Stimulated activated naive CD8-positive, alpha-beta T cell treated with anti-CD3 and anti-CD28 coated beads, Interleukin-15, amount 100 ng/mL, for 72 hours (primary cell): ENCODE measurements at regions not wholly inside any gene's neighbourhood (a gene's known extent, or its start where the extent isn't known, plus 50 kb on each side); places are given as distances from the start of the nearest gene placed in this dataset.

ENCODE experiments used
- ATAC-seq: fragments of 150-1000 bp; cut with Tn5 transposase; 2 replicates; pipeline ENCODE4 v1.10.0; 2021; ENCODE audit warnings: mild to moderate bottlenecking, moderate library complexity
- DNase-seq, 2 donors: peaks; one replicate each; pipeline ENCODE4 v3.0.0; 2021 to 2022
- H3K27ac Mint-ChIP-seq, 2 donors: one replicate each; pipeline ENCODE4 v1.8.0; 2022; ENCODE audit warnings: mild to moderate bottlenecking in 2 of 2, mixed read lengths in 2 of 2, moderate library complexity in 2 of 2
- H3K27me3 Mint-ChIP-seq: one replicate; pipeline ENCODE4 v1.8.0; 2022; ENCODE audit warnings: mixed read lengths
- H3K4me1 Mint-ChIP-seq: one replicate; pipeline ENCODE4 v1.8.0; 2022; ENCODE audit warnings: mild to moderate bottlenecking, mixed read lengths
- H3K4me3 Mint-ChIP-seq, 2 donors: one replicate each; pipeline ENCODE4 v1.8.0; 2022; ENCODE audit warnings: mild to moderate bottlenecking in 2 of 2, mixed read lengths in 2 of 2, moderate library complexity in 1 of 2
- H3K9me3 Mint-ChIP-seq, 2 donors: one replicate each; pipeline ENCODE4 v1.8.0; 2022; ENCODE audit warnings: mixed read lengths in 2 of 2

DNA sequence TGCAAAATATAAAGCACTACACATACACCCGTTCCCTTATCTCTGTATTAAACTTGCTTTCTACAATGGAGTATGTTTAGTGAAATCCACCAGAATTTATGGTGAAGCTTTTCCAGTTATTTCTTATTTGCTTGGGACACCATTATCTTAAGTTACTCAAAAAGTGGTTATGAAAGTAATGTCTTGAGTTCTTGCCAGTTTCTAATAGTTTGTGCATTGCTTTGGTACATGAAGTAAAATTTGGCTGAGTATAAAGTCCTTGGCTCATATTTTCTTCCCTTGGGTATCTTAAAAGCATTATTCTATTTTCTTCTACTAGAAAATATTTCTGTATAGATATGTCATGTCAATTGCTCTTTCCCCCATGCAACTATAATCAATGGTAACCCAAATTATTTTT, 85.2 kb downstream of the POLR1F start:
- no peak overlapping the region for H3K27ac Mint-ChIP-seq
- peaks cover 7% of the 10 kb centered on the region in 2 donors for H3K9me3 Mint-ChIP-seq
- no peak overlapping the region for H3K4me3 Mint-ChIP-seq
- H3K27me3 Mint-ChIP-seq: no peaks in the 10 kb centered on the region
- ATAC-seq: no peak
- DNase-seq: no peak
- H3K4me1 Mint-ChIP-seq: no peaks in the 10 kb centered on the region

DNA sequence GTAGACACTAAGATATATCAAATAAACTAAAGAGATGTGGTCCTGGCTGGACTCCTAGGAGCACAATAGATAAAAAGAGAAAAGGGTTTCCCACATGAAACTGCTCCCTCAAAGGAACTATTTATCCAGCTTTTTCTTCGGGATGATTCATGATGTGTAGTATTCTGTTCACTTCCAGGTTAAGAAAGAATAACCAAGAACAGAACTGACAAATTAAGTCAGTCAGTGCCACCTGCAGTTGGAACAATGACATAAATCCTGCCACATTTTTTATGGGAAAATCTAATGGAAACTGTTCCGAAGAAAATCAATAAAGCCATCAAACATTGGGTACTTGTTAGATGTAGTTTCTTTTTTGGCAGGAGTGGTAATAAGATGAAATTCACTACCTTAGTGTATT, 87.1 kb downstream of the POLR1F start:
- Mint-ChIP-seq H3K27ac (no peak overlapping the region), H3K9me3 (peaks cover 0 to 7% of the 10 kb centered on the region in 2 donors), H3K4me1 (no peaks in the 10 kb centered on the region), H3K4me3 (no peak overlapping the region), H3K27me3 (no peaks in the 10 kb centered on the region)
- ATAC-seq: no peak
- DNase-seq: no peak

- Mint-ChIP-seq H3K27me3 (no peaks in the 10 kb centered on the region), H3K9me3 (peaks cover 0 to 13% of the 10 kb centered on the region in 2 donors), H3K4me3 (no peak overlapping the region), H3K27ac (no peak overlapping the region), H3K4me1 (no peaks in the 10 kb centered on the region)
- DNase-seq (no peak), ATAC-seq (no peak)
Observed at GRCh38 chr7:19620470-19620869, 88.4 kb downstream of the POLR1F start.

- no peak for DNase-seq
- Mint-ChIP-seq H3K27ac (no peak overlapping the region), H3K9me3 (peaks cover 0 to 13% of the 10 kb centered on the region in 2 donors), H3K4me1 (no peaks in the 10 kb centered on the region), H3K4me3 (no peak overlapping the region), H3K27me3 (no peaks in the 10 kb centered on the region)
- no peak for ATAC-seq
Observed at GRCh38 chr7:19619122-19619521, 89.7 kb downstream of the POLR1F start.

GRCh38 chr7:19617901-19618300, 90.9 kb downstream of the POLR1F start:
- Mint-ChIP-seq H3K27ac (no peak overlapping the region), H3K27me3 (no peaks in the 10 kb centered on the region), H3K4me1 (no peaks in the 10 kb centered on the region), H3K4me3 (no peak overlapping the region), H3K9me3 (peaks cover 0 to 6% of the 10 kb centered on the region in 2 donors)
- ATAC-seq (no peak), DNase-seq (no peak)

DNA sequence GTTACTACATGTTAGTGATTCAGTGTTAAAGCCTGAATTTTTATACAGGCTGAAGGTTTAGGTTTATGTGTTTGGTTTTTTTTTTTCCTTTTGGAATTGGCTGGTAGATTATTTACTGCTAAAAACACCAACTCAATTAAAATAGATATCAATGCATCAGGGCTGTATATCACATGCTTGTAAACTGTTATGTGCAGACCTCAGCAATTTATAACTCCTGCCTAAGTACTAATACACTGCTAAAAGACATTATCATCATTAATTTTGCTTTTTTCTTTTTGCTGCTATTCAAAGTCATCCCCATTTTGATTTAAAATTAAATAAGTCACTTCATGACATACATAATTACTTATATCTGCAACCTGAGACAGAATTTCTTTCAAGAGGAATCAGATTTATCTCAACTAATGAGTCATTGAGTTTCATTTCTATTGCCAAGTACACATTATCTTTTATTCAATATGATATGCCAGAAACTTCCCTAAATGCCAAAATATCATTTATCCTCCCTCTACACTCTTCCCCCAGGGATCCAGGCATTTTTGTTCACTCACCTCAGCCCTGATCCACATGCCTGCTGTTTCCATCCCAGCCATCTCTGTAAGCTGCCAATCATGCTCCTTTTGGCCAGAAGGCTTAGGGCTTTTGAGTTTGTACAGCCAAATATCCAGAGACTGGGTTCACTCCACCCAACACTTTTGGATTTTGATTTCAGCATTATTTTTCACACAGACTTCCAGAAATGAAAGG, 98.5 kb downstream of the POLR1F start:
- no peaks in the 10 kb centered on the region for H3K27me3 Mint-ChIP-seq
- H3K4me3 Mint-ChIP-seq: no peak overlapping the region

DNA sequence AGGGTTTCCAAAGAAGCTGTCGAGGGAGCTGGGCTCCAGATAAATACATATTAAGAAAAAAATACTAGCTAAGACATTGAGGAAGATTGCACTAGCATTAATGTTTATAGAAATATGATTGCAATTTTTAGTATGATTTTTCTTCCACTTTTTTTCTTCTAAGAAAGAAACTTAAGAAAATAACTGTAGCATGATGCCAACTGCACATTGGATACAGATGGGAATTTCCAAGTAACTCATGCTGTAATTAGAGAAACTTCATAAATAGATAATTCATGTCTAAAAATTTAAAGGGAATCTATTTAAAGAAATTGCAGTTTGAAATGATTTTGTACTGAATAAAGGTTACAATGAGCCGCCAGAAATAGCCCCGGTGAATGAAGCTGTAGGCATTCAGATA, 119.4 kb downstream of the POLR1F start:
- DNase-seq (no peak), ATAC-seq (no peak)
- Mint-ChIP-seq H3K27ac (no peak overlapping the region), H3K27me3 (no peaks in the 10 kb centered on the region), H3K9me3 (peaks cover 21 to 22% of the 10 kb centered on the region in 2 donors), H3K4me3 (no peak overlapping the region), H3K4me1 (no peaks in the 10 kb centered on the region)

More for the DNA sequence above, 98.5 kb downstream of the POLR1F start:
- DNase-seq (no peak), ATAC-seq (no peak)
- Mint-ChIP-seq H3K27ac (no peak overlapping the region), H3K9me3 (no peaks in the 10 kb centered on the region), H3K4me1 (no peaks in the 10 kb centered on the region)

DNA sequence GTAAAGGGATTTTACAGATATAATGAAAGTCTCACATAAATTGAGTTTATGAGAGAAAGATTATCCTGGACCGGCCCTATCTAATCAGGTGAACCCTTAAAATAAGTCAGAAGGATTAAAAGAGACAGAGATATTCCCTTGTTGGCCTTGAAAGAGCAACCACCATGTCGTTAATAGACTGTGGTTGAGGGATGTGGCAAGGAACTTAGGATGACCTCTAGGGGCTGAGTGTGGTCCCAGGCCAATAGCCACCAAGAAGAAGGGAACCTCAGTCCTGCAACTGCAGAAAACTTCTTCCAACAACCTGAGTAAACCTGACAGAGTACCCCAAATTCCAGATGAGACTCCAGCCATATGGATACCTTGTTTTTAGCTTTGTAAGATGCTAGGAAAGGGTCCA, 121.5 kb downstream of the POLR1F start:
- no peak for ATAC-seq
- no peaks in the 10 kb centered on the region for H3K4me1 Mint-ChIP-seq

DNA sequence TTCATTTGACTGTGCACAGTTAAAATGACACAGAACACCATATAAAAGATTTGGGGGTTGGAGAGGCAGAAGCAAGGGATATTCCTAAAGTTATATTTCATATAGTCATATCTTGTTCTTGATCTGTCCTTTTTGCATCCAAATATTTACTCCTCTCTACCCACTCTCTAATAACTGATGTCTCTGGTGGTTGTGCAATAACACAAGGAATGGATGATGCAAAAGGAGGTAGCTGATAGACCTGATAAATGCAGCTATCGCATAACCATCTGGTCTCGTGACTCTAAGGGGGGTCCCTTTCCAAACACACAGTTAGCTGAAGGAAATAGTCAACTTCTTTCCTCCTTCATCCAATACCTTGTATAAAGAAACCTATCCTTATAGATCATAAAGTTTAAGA, 123.1 kb downstream of the POLR1F start:
- no peaks in the 10 kb centered on the region for H3K27me3 Mint-ChIP-seq
- DNase-seq (no peak), ATAC-seq (no peak)
- no peak overlapping the region for H3K27ac Mint-ChIP-seq
- H3K9me3 Mint-ChIP-seq: peaks cover 0 to 7% of the 10 kb centered on the region in 2 donors
- no peak overlapping the region for H3K4me3 Mint-ChIP-seq
- no peaks in the 10 kb centered on the region for H3K4me1 Mint-ChIP-seq

More for the DNA sequence above, 121.5 kb downstream of the POLR1F start:
- H3K27me3 Mint-ChIP-seq: no peaks in the 10 kb centered on the region
- no peak for DNase-seq
- H3K27ac Mint-ChIP-seq: no peak overlapping the region
- H3K9me3 Mint-ChIP-seq: peaks cover 3 to 4% of the 10 kb centered on the region in 2 donors
- no peak overlapping the region for H3K4me3 Mint-ChIP-seq

GRCh38 chr7:19575909-19576557, 132.8 kb downstream of the POLR1F start:
- Mint-ChIP-seq H3K9me3 (no peaks in the 10 kb centered on the region), H3K27ac (no peak overlapping the region), H3K27me3 (no peaks in the 10 kb centered on the region), H3K4me3 (no peak overlapping the region), H3K4me1 (no peaks in the 10 kb centered on the region)
- DNase-seq: no peak
- no peak for ATAC-seq

- DNase-seq (no peak), ATAC-seq (no peak)
- no peak overlapping the region for H3K27ac Mint-ChIP-seq
- H3K27me3 Mint-ChIP-seq: no peaks in the 10 kb centered on the region
- no peaks in the 10 kb centered on the region for H3K4me1 Mint-ChIP-seq
- no peak overlapping the region for H3K4me3 Mint-ChIP-seq
- peaks cover 7 to 9% of the 10 kb centered on the region in 2 donors for H3K9me3 Mint-ChIP-seq
Observed at GRCh38 chr7:19574131-19574530, 134.7 kb downstream of the POLR1F start.

DNA sequence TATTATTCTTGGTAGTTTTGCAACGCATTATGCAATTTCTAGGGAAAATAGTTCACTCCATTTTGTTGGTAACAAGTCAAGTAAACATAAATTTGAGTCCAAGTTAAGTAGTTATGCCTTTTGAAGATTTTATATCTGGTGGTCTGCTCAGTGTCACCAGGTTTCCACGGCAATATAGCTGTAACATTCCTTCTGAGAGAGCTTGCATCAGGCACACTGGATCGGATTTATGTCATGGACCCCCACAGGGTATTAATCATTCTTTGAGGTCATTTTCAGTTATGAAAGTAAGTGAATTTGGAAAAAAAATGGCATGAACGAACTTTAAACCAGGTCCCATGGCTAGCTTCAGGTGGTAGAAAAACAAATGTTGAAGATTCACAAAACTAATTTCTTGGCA, 136.3 kb downstream of the POLR1F start:
- Mint-ChIP-seq H3K4me3 (no peak overlapping the region), H3K27me3 (no peaks in the 10 kb centered on the region), H3K27ac (no peak overlapping the region), H3K4me1 (no peaks in the 10 kb centered on the region), H3K9me3 (peaks cover 7 to 9% of the 10 kb centered on the region in 2 donors)
- no peak for DNase-seq
- ATAC-seq: no peak

DNA sequence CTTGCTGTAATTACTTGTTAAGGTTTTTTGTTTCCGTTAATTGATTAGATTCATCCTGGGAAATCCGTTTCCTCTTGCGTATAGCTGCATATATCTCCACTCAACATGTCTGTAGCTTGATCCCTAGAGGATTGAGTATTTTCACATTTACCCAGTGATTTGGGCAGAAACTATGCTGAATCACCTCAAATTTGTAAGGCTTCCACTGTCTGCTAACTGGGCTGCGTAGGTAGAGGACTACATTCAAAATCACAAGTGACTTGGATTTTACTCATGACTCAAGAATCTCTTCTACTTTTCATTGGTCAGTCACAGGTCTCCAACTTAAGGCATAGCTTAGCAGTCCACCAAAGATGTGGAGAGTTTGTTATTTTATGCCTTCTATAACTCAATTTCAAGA, 141.8 kb downstream of the POLR1F start:
- Mint-ChIP-seq H3K27me3 (no peaks in the 10 kb centered on the region), H3K4me1 (no peaks in the 10 kb centered on the region), H3K27ac (no peak overlapping the region), H3K9me3 (peaks cover 8 to 11% of the 10 kb centered on the region in 2 donors), H3K4me3 (no peak overlapping the region)
- no peak for DNase-seq
- no peak for ATAC-seq

- H3K4me3 Mint-ChIP-seq: no peak overlapping the region
- no peaks in the 10 kb centered on the region for H3K27me3 Mint-ChIP-seq
- H3K9me3 Mint-ChIP-seq: peaks cover 12 to 17% of the 10 kb centered on the region in 2 donors
- H3K4me1 Mint-ChIP-seq: no peaks in the 10 kb centered on the region
- DNase-seq: no peak
- ATAC-seq: no peak
- no peak overlapping the region for H3K27ac Mint-ChIP-seq
Observed at GRCh38 chr7:19565602-19566001, 143.2 kb downstream of the POLR1F start.

DNA sequence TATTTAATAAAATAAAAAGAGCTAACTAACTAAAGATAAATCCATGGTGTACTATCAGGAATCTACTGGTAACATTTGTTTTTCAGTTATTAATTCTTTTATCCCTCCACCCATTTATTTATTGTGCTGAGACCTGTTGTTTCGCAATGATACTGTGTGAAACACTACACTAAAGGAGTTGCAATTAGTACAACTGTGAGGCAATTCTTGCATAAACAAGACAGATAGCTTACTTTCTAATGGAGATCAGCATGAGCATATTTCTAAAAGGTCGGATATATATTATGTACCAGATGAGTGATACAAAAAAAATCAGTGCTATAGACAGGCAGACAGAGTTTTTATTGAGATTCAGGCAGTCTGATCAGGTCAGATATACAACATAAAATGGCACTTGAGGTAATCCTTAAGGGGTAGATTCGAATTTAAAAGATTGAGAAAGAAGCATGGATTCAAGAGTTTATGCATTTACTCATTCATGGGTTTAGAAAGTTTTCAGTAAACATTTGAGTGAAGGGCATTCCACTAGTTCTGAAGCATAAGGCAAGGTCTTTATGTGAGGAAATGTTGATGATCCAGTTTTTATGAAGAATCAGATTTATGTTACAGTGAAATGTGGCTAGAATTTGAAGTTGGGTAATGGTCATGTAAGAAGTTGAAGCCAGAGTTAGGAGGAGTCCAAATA, 147.6 kb downstream of the POLR1F start:
- ATAC-seq: no peak
- no peak for DNase-seq
- H3K4me1 Mint-ChIP-seq: no peaks in the 10 kb centered on the region

More for the DNA sequence above, 147.6 kb downstream of the POLR1F start:
- Mint-ChIP-seq H3K27me3 (no peaks in the 10 kb centered on the region), H3K9me3 (peaks cover 5 to 8% of the 10 kb centered on the region in 2 donors), H3K27ac (no peak overlapping the region), H3K4me3 (no peak overlapping the region)
